ENCODE measurements at regions not wholly inside any gene's neighbourhood (a gene's known extent, or its start where the extent isn't known, plus 50 kb on each side); places are given as distances from the start of the nearest gene placed in this dataset.
A peak's percentile ranks its signal among the peaks of the same experiment; 100 is the strongest.

DNA sequence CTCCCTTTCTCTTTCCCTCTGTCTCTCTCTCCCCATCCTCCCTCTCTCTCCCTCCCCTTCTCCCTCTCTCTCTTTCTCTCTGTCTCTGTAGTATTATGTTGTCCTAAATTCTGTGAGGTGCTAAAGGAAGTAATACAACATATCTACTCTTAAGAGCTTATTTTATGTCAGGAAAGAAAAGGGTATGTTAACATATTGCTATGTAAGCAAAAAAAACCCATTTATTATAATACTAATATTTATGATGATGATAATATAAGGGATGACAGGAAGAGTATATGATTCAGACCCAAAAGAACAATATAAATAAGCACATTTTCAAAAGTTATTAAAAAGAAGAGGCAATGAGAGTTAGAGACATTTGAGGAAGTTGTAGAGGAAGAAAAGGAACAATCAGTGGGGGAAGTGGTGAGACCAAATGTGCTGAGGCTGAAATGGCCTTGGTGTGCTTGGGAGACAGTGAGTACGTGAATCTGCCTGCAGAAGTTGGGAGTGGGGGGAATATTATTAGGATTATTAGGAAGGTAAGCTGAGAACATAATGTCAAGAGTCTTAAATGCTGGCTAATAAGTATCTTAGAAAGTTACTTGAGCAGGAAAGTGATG lies 303.6 kb upstream of the FERMT1 start:
- Mint-ChIP-seq H3K4me1 (no peaks in the 10 kb centered on the region), H3K9me3 (no peaks in the 10 kb centered on the region)

DNA sequence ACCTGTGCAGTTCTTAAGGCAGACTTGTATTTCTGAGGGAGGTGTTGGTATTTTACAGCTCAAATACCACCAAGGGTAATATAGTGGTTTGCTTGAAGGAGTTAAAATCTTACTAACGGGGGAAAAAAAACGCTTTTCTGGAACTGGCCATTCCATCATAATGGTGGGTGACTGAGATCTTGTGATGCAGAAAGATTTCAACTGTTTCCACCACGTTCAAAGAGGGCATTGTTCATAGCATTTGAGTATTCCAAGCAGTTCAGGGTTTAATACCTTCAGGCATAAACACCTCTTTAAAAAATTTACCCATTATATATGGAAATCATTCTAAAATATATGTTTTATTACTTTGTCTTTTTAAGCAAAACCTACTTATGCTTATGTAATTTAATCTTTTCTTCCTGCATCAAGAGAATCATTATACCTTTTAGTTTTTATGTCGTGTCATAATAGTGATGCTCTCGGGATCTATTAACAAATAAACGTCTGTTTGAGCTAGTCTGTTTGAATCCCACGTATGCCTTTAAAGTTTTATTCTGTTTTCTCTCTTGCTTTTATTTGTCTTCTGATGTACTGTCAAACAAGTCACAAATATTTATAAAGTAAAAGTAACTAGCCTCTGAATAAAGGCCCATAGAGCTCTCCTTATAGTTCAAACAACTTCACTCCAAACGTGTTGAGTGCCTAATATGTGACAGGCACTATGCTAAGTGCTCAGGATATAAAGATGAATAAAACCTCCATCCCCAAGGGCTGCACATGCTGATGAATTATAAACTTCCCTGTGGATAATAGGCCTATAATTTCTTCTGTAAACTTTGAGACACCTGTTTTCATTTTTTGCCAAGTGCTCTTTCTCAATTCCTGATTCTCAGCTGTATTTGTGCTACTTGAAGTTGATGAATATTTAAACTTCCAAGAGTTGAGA lies 298.8 kb upstream of the FERMT1 start:
- DNase-seq (ENCODE audit: low read depth, low spot score): no peak
- TF ChIP-seq, protein P1, sequence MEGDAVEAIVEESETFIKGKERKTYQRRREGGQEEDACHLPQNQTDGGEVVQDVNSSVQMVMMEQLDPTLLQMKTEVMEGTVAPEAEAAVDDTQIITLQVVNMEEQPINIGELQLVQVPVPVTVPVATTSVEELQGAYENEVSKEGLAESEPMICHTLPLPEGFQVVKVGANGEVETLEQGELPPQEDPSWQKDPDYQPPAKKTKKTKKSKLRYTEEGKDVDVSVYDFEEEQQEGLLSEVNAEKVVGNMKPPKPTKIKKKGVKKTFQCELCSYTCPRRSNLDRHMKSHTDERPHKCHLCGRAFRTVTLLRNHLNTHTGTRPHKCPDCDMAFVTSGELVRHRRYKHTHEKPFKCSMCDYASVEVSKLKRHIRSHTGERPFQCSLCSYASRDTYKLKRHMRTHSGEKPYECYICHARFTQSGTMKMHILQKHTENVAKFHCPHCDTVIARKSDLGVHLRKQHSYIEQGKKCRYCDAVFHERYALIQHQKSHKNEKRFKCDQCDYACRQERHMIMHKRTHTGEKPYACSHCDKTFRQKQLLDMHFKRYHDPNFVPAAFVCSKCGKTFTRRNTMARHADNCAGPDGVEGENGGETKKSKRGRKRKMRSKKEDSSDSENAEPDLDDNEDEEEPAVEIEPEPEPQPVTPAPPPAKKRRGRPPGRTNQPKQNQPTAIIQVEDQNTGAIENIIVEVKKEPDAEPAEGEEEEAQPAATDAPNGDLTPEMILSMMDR (conservative IDR thresholded peaks at IDR 0.05): no peak
- Mint-ChIP-seq H3K27ac (ENCODE audit: unreplicated experiment) (no peak overlapping the region), H3K9me3 (peaks cover 3% of the 10 kb centered on the region), H3K4me1 (peaks cover 13% of the 10 kb centered on the region), H3K27me3 (ENCODE audit: low read depth) (no peaks in the 10 kb centered on the region), H3K36me3 (ENCODE audit: low read depth) (no peaks in the 10 kb centered on the region), H3K4me3 (no peak overlapping the region)

More for the DNA sequence above, 303.6 kb upstream of the FERMT1 start:
- Mint-ChIP-seq H3K27ac (ENCODE audit: unreplicated experiment) (no peak overlapping the region), H3K36me3 (ENCODE audit: low read depth) (no peaks in the 10 kb centered on the region), H3K4me3 (no peak overlapping the region), H3K27me3 (ENCODE audit: low read depth) (no peaks in the 10 kb centered on the region)
- TF ChIP-seq, protein P1 (conservative IDR thresholded peaks at IDR 0.05): no peak
- DNase-seq (ENCODE audit: low read depth, low spot score): no peak

DNA sequence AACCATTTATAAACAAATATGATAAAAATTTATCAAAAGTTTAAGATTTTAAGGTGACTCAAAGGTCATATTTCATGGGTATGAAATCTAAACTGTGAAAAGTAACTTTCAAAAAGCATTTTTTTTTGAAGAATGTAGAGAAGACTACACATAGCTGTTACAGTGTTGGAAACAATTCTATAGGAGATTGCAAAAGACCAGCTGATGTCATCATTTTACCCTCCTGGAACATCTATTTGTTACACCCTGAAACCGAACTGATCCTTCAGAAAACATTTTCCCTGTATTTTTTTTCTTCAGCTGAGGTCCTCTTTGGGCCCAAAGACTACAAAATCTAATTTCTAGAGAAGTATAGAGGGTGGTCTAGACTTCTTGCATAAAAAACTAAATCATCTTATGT lies 297.5 kb upstream of the FERMT1 start:
- DNase-seq (ENCODE audit: low read depth, low spot score): no peak
- no peaks in the 10 kb centered on the region for H3K27me3 Mint-ChIP-seq (ENCODE audit: low read depth)
- TF ChIP-seq, protein P1 (conservative IDR thresholded peaks at IDR 0.05): no peak
- no peak overlapping the region for H3K27ac Mint-ChIP-seq (ENCODE audit: unreplicated experiment)
- H3K9me3 Mint-ChIP-seq: peaks cover 3% of the 10 kb centered on the region
- no peaks in the 10 kb centered on the region for H3K36me3 Mint-ChIP-seq (ENCODE audit: low read depth)
- H3K4me1 Mint-ChIP-seq: peaks cover 13% of the 10 kb centered on the region
- no peak overlapping the region for H3K4me3 Mint-ChIP-seq

DNA sequence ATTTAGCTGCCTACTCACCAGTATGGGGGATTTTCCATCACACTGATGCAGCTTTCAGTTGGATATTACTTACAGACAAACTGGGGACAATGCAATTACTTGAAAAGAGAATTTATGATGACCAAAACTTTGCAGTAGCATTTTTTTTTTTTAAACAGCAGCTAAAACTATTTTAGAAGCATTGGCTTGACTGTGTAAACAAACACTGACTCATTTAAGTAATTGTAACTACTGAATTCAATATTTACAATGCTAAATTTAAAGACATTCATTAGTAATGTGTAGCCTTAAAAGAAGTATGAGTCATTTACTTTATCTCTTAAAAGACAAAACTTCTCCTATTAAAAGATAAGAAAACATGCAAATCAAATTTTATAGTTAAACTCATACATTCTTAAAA lies 295.9 kb upstream of the FERMT1 start:
- Mint-ChIP-seq H3K27me3 (ENCODE audit: low read depth) (no peaks in the 10 kb centered on the region), H3K36me3 (ENCODE audit: low read depth) (no peaks in the 10 kb centered on the region)
- TF ChIP-seq, protein P1 (conservative IDR thresholded peaks at IDR 0.05): no peak

DNA sequence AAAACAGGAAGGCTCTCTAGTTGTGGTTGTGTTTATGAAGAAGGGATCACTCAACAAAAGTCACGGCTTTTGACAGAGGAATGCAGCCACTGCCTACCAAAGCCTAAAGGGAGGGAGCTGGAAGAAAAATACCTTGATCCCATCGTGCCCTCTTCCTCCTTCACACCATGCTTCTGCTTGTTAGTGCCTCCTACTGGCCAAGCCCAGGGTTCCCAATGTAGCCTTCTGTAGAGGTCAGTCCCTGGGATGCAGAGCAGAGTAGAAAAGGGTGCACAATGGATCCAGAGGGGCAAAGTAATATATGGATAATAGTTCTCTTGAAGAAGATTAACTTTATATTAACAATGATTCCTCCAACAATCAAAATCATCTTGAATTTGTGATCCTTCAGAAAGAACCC lies 293.5 kb upstream of the FERMT1 start:
- Mint-ChIP-seq H3K27me3 (ENCODE audit: low read depth) (no peaks in the 10 kb centered on the region), H3K9me3 (peaks cover 3% of the 10 kb centered on the region), H3K4me3 (no peak overlapping the region), H3K4me1 (peaks cover 13% of the 10 kb centered on the region), H3K36me3 (ENCODE audit: low read depth) (no peaks in the 10 kb centered on the region), H3K27ac (ENCODE audit: unreplicated experiment) (no peak overlapping the region)
- no peak for DNase-seq (ENCODE audit: low read depth, low spot score)
- TF ChIP-seq, protein P1 (conservative IDR thresholded peaks at IDR 0.05): peak; percentile 13

More for the DNA sequence above, 295.9 kb upstream of the FERMT1 start:
- no peak for DNase-seq (ENCODE audit: low read depth, low spot score)
- H3K9me3 Mint-ChIP-seq: peaks cover 3% of the 10 kb centered on the region
- peaks cover 13% of the 10 kb centered on the region for H3K4me1 Mint-ChIP-seq
- no peak overlapping the region for H3K4me3 Mint-ChIP-seq
- H3K27ac Mint-ChIP-seq (ENCODE audit: unreplicated experiment): no peak overlapping the region
